K562 (cell line): ENCODE measurements at regions not wholly inside any gene's neighbourhood (a gene's known extent, or its start where the extent isn't known, plus 50 kb on each side); places are given as distances from the start of the nearest gene placed in this dataset.

ENCODE experiments used
- ATAC-seq: fragments of 200-7000 bp; cut with Tn5 transposase; 3 replicates; pipeline ENCODE4 v1.9.1; 2020; ENCODE audit warnings: moderate library complexity
- BruUV-seq: library from RNA; stranded (reverse); fragments of 400-500 nt; replicated peaks from 2 replicates; lab custom pipeline; 2021; lab: Mats Ljungman, UMichigan
- CTCF ChIA-PET: fragments of 300-600 bp; formaldehyde crosslinking; extraction: SDS; loops from one replicate; lab custom pipeline; 2021; ENCODE audit warnings: low intra/inter-chr PET ratio; lab: Yijun Ruan, JAX
- POLR2A ChIA-PET: fragments of 300-600, 350-650 bp; sonication (Branson Sonifier 250); formaldehyde crosslinking; extraction: SDS; loops from one replicate; lab custom pipeline; 2021; ENCODE audit warnings: antibody characterized with exemption, inconsistent platforms; lab: Yijun Ruan, JAX
- DNase-seq, 4 experiments: peaks; one replicate each; pipeline versions ENCODE4 v3.0.0 to v3.0.0-alpha.2; 2011 to 2018; ENCODE audit warnings: low spot score in 3 of 4, mixed read lengths in 3 of 4; ENCODE audit errors: extremely low read depth in 1 of 4
- FAIRE-seq: peaks from 2 replicates; lab custom pipeline; 2011; peaks lifted over from hg19 to GRCh38; lab: Jason Lieb, UNC
- H2AFZ ChIP-seq: 2 replicates; pipeline ENCODE4 v1.6.0; 2011; ENCODE audit warnings: low read depth, low read length, control low read depth, inconsistent platforms
- H3K27ac ChIP-seq: fragments of 200-600 bp; 3 replicates; pipeline ENCODE4 v1.8.0; 2011; ENCODE audit warnings: low read depth, mild to moderate bottlenecking, control low read depth, inconsistent platforms, low read length, moderate library complexity, mixed read lengths; ENCODE audit errors: extremely low read depth
- H3K27me3 ChIP-seq, 2 experiments: fragments of 300-600 bp in 1 of 2; 2 replicates in 1 of 2; 3 replicates in 1 of 2; pipeline versions ENCODE4 v1.6.0 to v1.8.0; 2011; ENCODE audit warnings: inconsistent platforms in 2 of 2, low read length in 2 of 2, mild to moderate bottlenecking in 1 of 2, mixed read lengths in 1 of 2, moderate library complexity in 1 of 2; ENCODE audit not compliant: control insufficient read depth in 2 of 2, insufficient read depth in 2 of 2
- H3K36me3 ChIP-seq: fragments of 300-600 bp; 3 replicates; pipeline ENCODE4 v1.8.0; 2011; ENCODE audit warnings: mild to moderate bottlenecking, low read length, inconsistent platforms; ENCODE audit not compliant: control insufficient read depth, insufficient read depth
- H3K4me1 ChIP-seq, 2 experiments: fragments of 200-600 bp in 1 of 2; replicated peaks in 1 of 2; 2 replicates in 1 of 2; 3 replicates in 1 of 2; pipeline versions ENCODE4 v1.5.1 to v1.8.0; 2011; ENCODE audit warnings: inconsistent platforms in 2 of 2, low read length in 2 of 2, mild to moderate bottlenecking in 1 of 2, mixed read lengths in 1 of 2, moderate library complexity in 1 of 2; ENCODE audit not compliant: control insufficient read depth in 2 of 2, insufficient read depth in 2 of 2
- H3K4me2 ChIP-seq: 2 replicates; pipeline ENCODE4 v1.6.1; 2011; ENCODE audit warnings: low read length, control low read depth, inconsistent platforms, mixed read lengths; ENCODE audit not compliant: insufficient read depth
- H3K4me3 ChIP-seq: fragments of 200-600 bp; sonication (generic), shearing (Covaris generic); 2 replicates; pipeline ENCODE4 v1.5.1; 2016; ENCODE audit warnings: control low read depth, inconsistent platforms
- H3K79me2 ChIP-seq: fragments of 200-600 bp; 3 replicates; pipeline ENCODE4 v1.8.0; 2011; ENCODE audit warnings: low read length, inconsistent platforms; ENCODE audit not compliant: control insufficient read depth, insufficient read depth
- H3K9ac ChIP-seq, 2 experiments: 2 replicates each; pipeline versions ENCODE4 v1.6.0 to v1.6.1; 2011; ENCODE audit warnings: low read depth in 2 of 2, low read length in 2 of 2, control low read depth in 1 of 2, inconsistent platforms in 1 of 2, mild to moderate bottlenecking in 1 of 2, mixed read lengths in 1 of 2; ENCODE audit not compliant: insufficient read depth in 1 of 2
- H3K9me1 ChIP-seq: one replicate; pipeline ENCODE4 v1.6.0; 2011; ENCODE audit warnings: inconsistent platforms, mild to moderate bottlenecking, low read length, moderate library complexity; ENCODE audit not compliant: control insufficient read depth, insufficient read depth
- H3K9me3 ChIP-seq: replicated peaks from 2 replicates; pipeline ENCODE4 v1.5.1; 2011; ENCODE audit warnings: low read depth, low read length, inconsistent platforms; ENCODE audit not compliant: control insufficient read depth, insufficient read depth
- H4K20me1 ChIP-seq: replicated peaks from 2 replicates; pipeline ENCODE4 v1.6.1; 2011; ENCODE audit warnings: low read length, inconsistent platforms, mixed read lengths; ENCODE audit not compliant: control insufficient read depth, insufficient read depth
- CEBPB ChIP-seq: fragments of 450-650 bp; IDR thresholded peaks from 2 replicates; pipeline ENCODE4 v1.6.1; 2016; ENCODE audit warnings: missing genetic modification characterization, missing compliant biosample characterization
- CEBPG ChIP-seq, 3 experiments: fragments of 200-800 bp in 1 of 3; sonication (Bioruptor generic) in 1 of 3; sonication (generic) in 1 of 3; formaldehyde crosslinking in 1 of 3; IDR thresholded peaks in 2 of 3; conservative IDR thresholded peaks in 1 of 3; 2 replicates each; pipeline versions ENCODE4 v1.6.1 to v1.8.0; 2016 to 2022; ENCODE audit warnings: missing compliant biosample characterization in 2 of 3, missing genetic modification characterization in 2 of 3, mild to moderate bottlenecking in 1 of 3, missing genetic modification reagents in 1 of 3
- FOXA3 ChIP-seq, 2 experiments: fragments of 450-650 bp in 1 of 2; sonication (generic) in 1 of 2; formaldehyde crosslinking; IDR thresholded peaks in 1 of 2; conservative IDR thresholded peaks in 1 of 2; 2 replicates each; pipeline versions ENCODE4 v1.4.0 to v1.8.0; 2020 to 2022; ENCODE audit warnings: mild to moderate bottlenecking in 2 of 2, missing genetic modification reagents in 1 of 2
- HMGXB4 ChIP-seq: sonication (generic); formaldehyde crosslinking; IDR thresholded peaks from 2 replicates; pipeline ENCODE4 v1.8.1; 2023; ENCODE audit warnings: mild to moderate bottlenecking, missing genetic modification reagents
- KLF10 ChIP-seq: fragments of 250-450 bp; sonication (Bioruptor Pico); IDR thresholded peaks from 2 replicates; pipeline ENCODE4 v1.6.1; 2021; ENCODE audit warnings: matching md5 sums
- NBN ChIP-seq: fragments of 450-650 bp; IDR thresholded peaks from 2 replicates; pipeline ENCODE4 v1.6.1; 2016; ENCODE audit warnings: low read depth, mild to moderate bottlenecking
- ZNF586 ChIP-seq: fragments of 450-650 bp; formaldehyde crosslinking; conservative IDR thresholded peaks from 2 replicates; pipeline ENCODE4 v1.4.0; 2020; ENCODE audit warnings: mild to moderate bottlenecking, moderate library complexity
- WGBS: fragments of 100-300 bp; shearing (Covaris generic); methylation state at CpG from one replicate; pipeline ENCODE4 v1.1.6; 2016; ENCODE audit warnings: low coverage, mixed read lengths; ENCODE audit not compliant: insufficient coverage; ENCODE audit errors: missing lambda C conversion rate; 5-methylcytosine and 5-hydroxymethylcytosine counted together
- in situ Hi-C: fragments of 300-500 bp; cut with MboI; formaldehyde crosslinking; loops from 4 replicates; pipeline ENCODE4 v1.15.0; 2018; ENCODE audit warnings: inconsistent platforms, mixed read lengths
- intact Hi-C: fragments of 100-400 bp; cut with micrococcal nuclease; formaldehyde crosslinking; loops from 2 replicates; pipeline ENCODE4 v1.14.2; 2022

GRCh38 chr5:164375051-164375450 is 869.6 kb downstream of the MAT2B start:
- no TSS peak for BruUV-seq
- intact Hi-C loops (no loop called here), in situ Hi-C loops (no loop called here)
- Histone ChIP-seq H3K9ac (no peak overlapping the region), H3K4me2 (no peak overlapping the region), H3K9me3 (peaks cover 2% of the 10 kb centered on the region; the same call in 1 of the 2 replicates), H4K20me1 (no peaks in the 10 kb centered on the region), H3K9me1 (no peaks in the 10 kb centered on the region), H3K36me3 (no peaks in the 10 kb centered on the region), H2AFZ (peak overlapping the region; percentile 34; the same call in 1 of the 2 replicates), H3K27me3 (no peaks in the 10 kb centered on the region), H3K79me2 (no peaks in the 10 kb centered on the region), H3K4me3 (no peak overlapping the region), H3K27ac (no peak overlapping the region), H3K4me1 (peaks cover 0 to 5% of the 10 kb centered on the region in 2 experiments; a peak in 1 of 5 replicates)
- CTCF ChIA-PET = no interaction called here
- TF ChIP-seq ZNF586 (CRISPR knock-in tag) = no peak
- no peak for TF ChIP-seq KLF10 (CRISPR knock-in tag)
- no peak for TF ChIP-seq NBN
- 8% methylated on average over 1 of the region's 1 CpG for WGBS
- ATAC-seq = peak; percentile 38; the same call in 2 of the 3 replicates
- FAIRE-seq = no peak
- DNase-seq = no peak
- POLR2A ChIA-PET = interaction anchor here (0.9 kb wide), 1 partner anchor 18 kb away, joined by 3 read pairs; no protein-coding TSS in a partner anchor

GRCh38 chr5:164376843-164377242 is 871.4 kb downstream of the MAT2B start:
- peaks cover 0 to 5% of the 10 kb centered on the region in 2 experiments; a peak in 1 of 5 replicates for H3K4me1 ChIP-seq
- H3K27me3 ChIP-seq = no peaks in the 10 kb centered on the region
- H4K20me1 ChIP-seq = no peaks in the 10 kb centered on the region
- H3K4me2 ChIP-seq = no peak overlapping the region
- H3K36me3 ChIP-seq = no peaks in the 10 kb centered on the region
- ChIA-PET POLR2A (no interaction called here), CTCF (no interaction called here)
- FAIRE-seq = no peak
- intact Hi-C loops (no loop called here), in situ Hi-C loops (no loop called here)
- DNase-seq = no peak
- H3K4me3 ChIP-seq = no peak overlapping the region
- no TSS peak for BruUV-seq
- no peak overlapping the region for H3K9ac ChIP-seq
- no peak for TF ChIP-seq HMGXB4
- peak; percentile 45; the same call in 1 of the 2 replicates for TF ChIP-seq CEBPB
- no peak for TF ChIP-seq CEBPG (CRISPR knock-in tag; IDR thresholded peaks at IDR 0.05)
- TF ChIP-seq CEBPG (tag; conservative IDR thresholded peaks at IDR 0.05 in 1 of 2, IDR thresholded peaks at IDR 0.05 in 1 of 2) = peak in 1 of 2 experiments; percentile 68; a peak in 2 of 4 replicates
- TF ChIP-seq FOXA3 (CRISPR knock-in tag; conservative IDR thresholded peaks at IDR 0.05 in 1 of 2, IDR thresholded peaks at IDR 0.05 in 1 of 2) = 0 out of 4 replicates have a peak, but pooled peaks of 1 of the 2 experiments have one; percentile 23
- H3K9me1 ChIP-seq = no peaks in the 10 kb centered on the region
- H2AFZ ChIP-seq = no peak overlapping the region
- ATAC-seq = no peak
- peaks cover 2% of the 10 kb centered on the region; the same call in 1 of the 2 replicates for H3K9me3 ChIP-seq
- no peaks in the 10 kb centered on the region for H3K79me2 ChIP-seq
- H3K27ac ChIP-seq = no peak overlapping the region
